ENCODE measurements at regions not wholly inside any gene's neighbourhood (a gene's known extent, or its start where the extent isn't known, plus 50 kb on each side); places are given as distances from the start of the nearest gene placed in this dataset.

- TF ChIP-seq CTCF (IDR thresholded peaks at IDR 0.05; ENCODE audit: borderline replicate concordance, extremely low read depth, low read length, poor library complexity, severe bottlenecking) (no peak), EZH2 (IDR thresholded peaks at IDR 0.05; ENCODE audit: borderline replicate concordance, low read depth, low read length, severe bottlenecking) (no peak)
Measured at GRCh38 chr5:2175041-2175440, 292.3 kb upstream of the IRX4 start.

Measured in DND-41 (cell line).